ENCODE measurements at regions not wholly inside any gene's neighbourhood (a gene's known extent, or its start where the extent isn't known, plus 50 kb on each side); places are given as distances from the start of the nearest gene placed in this dataset.
A peak's percentile ranks its signal among the peaks of the same experiment; 100 is the strongest.

- no peaks in the 10 kb centered on the region for H3K36me3 ChIP-seq (ENCODE audit: control insufficient read depth, insufficient read depth, low read length)
- no peak overlapping the region for H3K4me3 ChIP-seq (replicated peaks; ENCODE audit: low read depth, low read length)
- peak; percentile 97 for TF ChIP-seq CTCF (IDR thresholded peaks at IDR 0.05; ENCODE audit: insufficient read depth, low read length, poor library complexity, severe bottlenecking)
- DNase-seq (ENCODE audit: extremely low read depth, insufficient read length), result peak; percentile 53
- H3K27me3 ChIP-seq (replicated peaks; ENCODE audit: control insufficient read depth, insufficient read depth, low read length), result no peaks in the 10 kb centered on the region; the same call in 1 of the 2 replicates
Measured at GRCh38 chr16:85275533-85276249, 163.4 kb upstream of the CIBAR2 start.

DNA sequence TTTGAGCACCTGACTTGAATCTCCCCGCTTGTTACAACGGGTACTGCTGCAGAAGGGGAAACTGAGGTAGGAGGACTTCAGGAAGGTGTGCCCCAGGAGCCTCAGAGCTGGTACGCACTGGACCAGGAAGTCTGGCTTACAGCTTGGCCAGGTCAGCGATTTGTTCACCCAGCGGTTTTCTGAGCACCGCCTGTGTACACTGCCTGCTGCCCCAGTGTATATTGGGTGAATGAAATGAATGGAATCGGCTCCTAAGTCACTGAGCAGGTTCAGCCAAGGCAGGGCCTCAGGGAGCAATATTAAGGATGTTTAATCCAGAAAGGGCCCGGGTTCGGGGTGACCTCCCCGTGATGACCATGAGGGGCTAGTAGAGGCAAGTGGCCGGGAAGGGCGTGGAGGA, 164.0 kb upstream of the CIBAR2 start:
- DNase-seq (ENCODE audit: extremely low read depth, insufficient read length), result no peak
- no peaks in the 10 kb centered on the region; the same call in 1 of the 2 replicates for H3K27me3 ChIP-seq (replicated peaks; ENCODE audit: control insufficient read depth, insufficient read depth, low read length)
- H3K36me3 ChIP-seq (ENCODE audit: control insufficient read depth, insufficient read depth, low read length), result no peaks in the 10 kb centered on the region
- no peak overlapping the region for H3K4me3 ChIP-seq (replicated peaks; ENCODE audit: low read depth, low read length)
- no peak for TF ChIP-seq CTCF (IDR thresholded peaks at IDR 0.05; ENCODE audit: insufficient read depth, low read length, poor library complexity, severe bottlenecking)

- Histone ChIP-seq H3K4me3 (replicated peaks; ENCODE audit: low read depth, low read length) (no peak overlapping the region), H3K36me3 (ENCODE audit: control insufficient read depth, insufficient read depth, low read length) (no peaks in the 10 kb centered on the region), H3K27me3 (replicated peaks; ENCODE audit: control insufficient read depth, insufficient read depth, low read length) (no peaks in the 10 kb centered on the region; the same call in 1 of the 2 replicates)
- TF ChIP-seq CTCF (IDR thresholded peaks at IDR 0.05; ENCODE audit: insufficient read depth, low read length, poor library complexity, severe bottlenecking), result no peak
- DNase-seq (ENCODE audit: extremely low read depth, insufficient read length), result no peak
Measured at GRCh38 chr16:85276721-85277120, 164.4 kb upstream of the CIBAR2 start.

- Histone ChIP-seq H3K4me3 (replicated peaks; ENCODE audit: low read depth, low read length) (no peak overlapping the region), H3K27me3 (replicated peaks; ENCODE audit: control insufficient read depth, insufficient read depth, low read length) (no peaks in the 10 kb centered on the region; the same call in 1 of the 2 replicates), H3K36me3 (ENCODE audit: control insufficient read depth, insufficient read depth, low read length) (no peaks in the 10 kb centered on the region)
- DNase-seq (ENCODE audit: extremely low read depth, insufficient read length), result no peak
- no peak for TF ChIP-seq CTCF (IDR thresholded peaks at IDR 0.05; ENCODE audit: insufficient read depth, low read length, poor library complexity, severe bottlenecking)
Measured at GRCh38 chr16:85278839-85279238, 166.6 kb upstream of the CIBAR2 start.

DNA sequence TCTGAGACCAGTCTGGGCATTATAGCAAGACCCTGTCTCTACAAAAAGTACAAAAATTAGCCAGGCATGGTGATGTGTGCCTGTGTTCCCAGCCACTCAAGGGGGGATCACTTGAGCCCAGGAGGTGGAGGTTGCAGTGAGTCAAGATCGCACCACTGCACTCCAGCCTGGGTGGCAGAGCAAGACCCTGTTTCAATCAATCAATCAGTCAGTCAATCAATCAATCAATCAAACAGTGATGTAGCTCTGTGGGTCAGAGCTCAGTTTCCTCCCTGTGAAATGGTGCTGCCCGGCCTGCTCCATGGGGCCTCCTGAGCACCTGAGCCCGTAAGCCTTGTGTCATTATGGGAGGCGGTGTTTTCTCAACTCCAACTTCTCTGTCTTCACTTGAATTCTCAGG, 167.1 kb upstream of the CIBAR2 start:
- TF ChIP-seq CTCF (IDR thresholded peaks at IDR 0.05; ENCODE audit: insufficient read depth, low read length, poor library complexity, severe bottlenecking), result no peak
- Histone ChIP-seq H3K27me3 (replicated peaks; ENCODE audit: control insufficient read depth, insufficient read depth, low read length) (no peaks in the 10 kb centered on the region; the same call in 1 of the 2 replicates), H3K36me3 (ENCODE audit: control insufficient read depth, insufficient read depth, low read length) (no peaks in the 10 kb centered on the region), H3K4me3 (replicated peaks; ENCODE audit: low read depth, low read length) (no peak overlapping the region)
- DNase-seq (ENCODE audit: extremely low read depth, insufficient read length), result no peak
